Caki2 (cell line): ENCODE measurements at regions not wholly inside any gene's neighbourhood (a gene's known extent, or its start where the extent isn't known, plus 50 kb on each side); places are given as distances from the start of the nearest gene placed in this dataset.
"Not testable (repeated sequence)": the region's sequence is repeated elsewhere in the genome, so short reads cannot be mapped to it uniquely, and the experiment has no call there.

Experiments used
- DNase-seq: peaks from one replicate; pipeline ENCODE4 v3.0.0-alpha.2; 2015; ENCODE audit warnings: low read depth
- in situ Hi-C: cut with HindIII; loops from 2 replicates; pipeline ENCODE4 v1.10.0; 2016; ENCODE audit warnings: low sequenced_read_pairs, low pct_unique_long_range_greater_than_20kb, mixed read lengths

GRCh38 chr18:1075876-1076275 lies 171.2 kb downstream of the ADCYAP1 start:
- in situ Hi-C loops, result no loop called here
- DNase-seq, result no peak

- in situ Hi-C loops, result no loop called here
- DNase-seq, result no peak
Observed at GRCh38 chr18:1078301-1078700, 173.6 kb downstream of the ADCYAP1 start.

DNA sequence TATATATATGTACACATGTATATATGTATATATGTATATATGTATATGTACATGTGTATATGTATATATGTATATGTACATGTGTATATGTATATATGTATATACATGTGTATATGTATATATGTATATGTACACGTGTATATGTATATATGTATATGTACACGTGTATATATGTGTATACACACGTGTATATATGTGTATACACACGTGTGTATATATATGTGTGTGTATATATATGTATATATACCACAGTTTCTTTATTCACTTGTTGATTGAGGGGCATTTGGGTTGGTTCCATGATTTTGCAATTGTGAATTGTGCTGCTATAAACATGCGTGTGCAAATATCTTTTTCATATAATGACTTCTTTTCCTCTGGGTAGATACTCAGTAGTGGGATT lies 179.0 kb downstream of the ADCYAP1 start:
- in situ Hi-C loops, DNase-seq: not testable (repeated sequence)

DNA sequence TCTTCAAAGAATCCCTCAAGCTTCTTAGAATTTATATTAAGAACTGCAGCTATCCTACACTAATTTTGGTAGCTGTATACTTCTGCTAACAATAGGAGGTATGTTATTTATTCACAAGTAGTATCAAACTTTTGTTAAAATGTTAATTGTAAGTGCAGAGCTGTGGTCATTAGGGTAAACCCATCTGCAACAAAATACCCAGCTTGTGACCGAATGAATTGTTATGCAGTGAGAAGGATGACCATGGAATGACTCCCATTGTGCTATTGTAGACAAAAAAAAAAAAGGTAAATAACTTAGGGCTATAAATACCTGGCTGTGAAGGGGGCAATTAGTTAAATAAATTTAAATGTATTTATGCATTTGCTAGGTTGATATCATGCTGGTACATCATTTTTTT lies 186.1 kb downstream of the ADCYAP1 start:
- DNase-seq, result no peak
- in situ Hi-C loops, result no loop called here

DNA sequence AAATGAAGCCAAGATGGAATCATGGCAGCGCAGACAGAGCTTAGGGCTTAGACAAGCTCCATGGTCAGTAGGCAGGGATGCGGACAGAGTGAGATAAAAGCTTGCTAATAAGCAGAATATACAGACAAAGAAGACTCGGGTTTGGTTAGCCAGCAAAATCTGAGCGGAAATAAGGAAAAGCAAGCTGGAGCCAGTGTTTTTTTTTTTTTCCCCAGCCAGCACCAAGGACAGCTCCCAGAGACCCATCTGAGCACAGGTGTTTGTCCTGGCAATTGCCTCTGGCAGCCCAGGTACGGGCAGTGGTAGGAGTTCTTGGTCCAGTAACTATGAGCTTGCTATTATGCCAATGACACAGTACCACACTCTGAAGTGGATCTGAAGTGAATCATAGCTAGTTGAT lies 187.6 kb downstream of the ADCYAP1 start:
- peak; percentile 27 for DNase-seq
- in situ Hi-C loops, result no loop called here

DNA sequence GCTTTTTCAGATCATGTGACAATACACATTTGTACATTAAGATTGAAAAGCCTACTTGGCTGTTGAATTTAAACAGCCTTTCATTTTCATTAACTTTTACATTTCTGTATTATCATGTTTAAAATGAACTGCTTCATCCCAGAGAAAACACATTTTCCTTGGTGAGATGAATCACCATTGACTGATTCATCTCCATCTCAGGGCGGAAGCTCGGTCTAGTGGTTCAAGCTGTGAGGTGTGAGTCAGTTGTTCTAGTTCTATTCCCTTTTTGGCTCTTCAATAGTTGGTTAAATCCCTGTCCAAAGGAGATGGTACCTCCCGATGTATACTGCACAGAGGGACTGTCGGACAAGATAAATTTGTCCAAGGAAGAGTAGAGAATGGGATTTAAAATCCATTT lies 189.7 kb downstream of the ADCYAP1 start:
- peak; percentile 25 for DNase-seq
- in situ Hi-C loops, result no loop called here

DNA sequence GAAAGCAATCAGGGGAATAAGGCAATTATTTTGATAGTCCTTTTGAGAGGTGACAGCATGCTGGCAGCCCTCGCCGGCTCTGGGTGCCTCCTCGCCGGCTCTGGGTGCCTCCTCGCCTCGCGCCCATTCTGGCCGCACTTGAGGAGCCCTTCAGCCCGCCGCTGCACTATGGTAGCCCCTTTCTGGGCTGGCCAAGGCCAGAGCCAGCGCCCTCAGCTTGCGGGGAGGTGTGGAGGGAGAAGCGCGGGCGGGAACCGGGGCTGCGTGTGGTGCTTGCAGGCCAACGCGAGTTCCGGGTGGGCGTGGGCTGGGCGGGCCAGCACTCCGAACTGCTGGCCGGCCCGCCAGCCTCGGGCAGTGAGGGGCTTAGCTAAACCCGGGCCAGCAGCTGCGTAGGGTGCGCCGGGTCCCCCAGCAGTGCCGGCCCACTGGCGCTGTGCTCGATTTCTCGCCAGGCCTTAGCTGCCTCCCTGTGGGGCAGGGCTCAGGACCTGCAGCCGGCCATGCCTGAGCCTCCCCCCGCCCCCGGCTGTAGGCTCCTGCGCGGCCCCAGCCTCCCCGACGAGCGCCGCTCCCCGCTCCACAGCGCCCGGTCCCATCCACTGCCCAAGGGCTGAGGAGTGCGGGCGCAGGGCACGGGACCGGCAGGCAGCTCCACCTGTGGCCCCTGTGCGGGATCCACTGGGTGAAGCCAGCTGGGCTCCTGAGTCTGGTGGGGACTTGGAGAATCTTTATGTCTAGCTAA lies 193.5 kb downstream of the ADCYAP1 start:
- in situ Hi-C loops, DNase-seq: not testable (repeated sequence)

- in situ Hi-C loops, result no loop called here
- DNase-seq, result no peak
Observed at GRCh38 chr18:1102848-1103247, 198.2 kb downstream of the ADCYAP1 start.

DNA sequence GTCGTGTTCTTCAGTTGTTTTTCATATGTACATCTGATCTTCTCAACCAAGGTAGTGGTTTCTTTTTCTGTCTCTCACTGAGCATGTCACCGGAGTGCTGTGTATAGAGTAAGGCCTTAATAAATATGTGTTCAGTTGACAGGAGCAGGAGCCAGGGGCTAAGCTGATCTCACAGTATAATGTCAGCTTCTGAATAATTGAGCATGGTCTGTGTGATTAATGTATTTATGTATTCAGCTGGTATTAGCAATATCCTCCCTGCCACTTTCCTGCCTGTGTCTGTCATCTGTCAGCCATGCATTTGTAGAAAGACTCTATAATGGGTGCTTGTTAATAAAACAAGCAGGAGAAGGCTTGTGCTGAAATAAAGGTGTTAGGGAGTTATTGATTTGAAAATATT lies 198.9 kb downstream of the ADCYAP1 start:
- no peak for DNase-seq
- in situ Hi-C loops, result no loop called here

DNA sequence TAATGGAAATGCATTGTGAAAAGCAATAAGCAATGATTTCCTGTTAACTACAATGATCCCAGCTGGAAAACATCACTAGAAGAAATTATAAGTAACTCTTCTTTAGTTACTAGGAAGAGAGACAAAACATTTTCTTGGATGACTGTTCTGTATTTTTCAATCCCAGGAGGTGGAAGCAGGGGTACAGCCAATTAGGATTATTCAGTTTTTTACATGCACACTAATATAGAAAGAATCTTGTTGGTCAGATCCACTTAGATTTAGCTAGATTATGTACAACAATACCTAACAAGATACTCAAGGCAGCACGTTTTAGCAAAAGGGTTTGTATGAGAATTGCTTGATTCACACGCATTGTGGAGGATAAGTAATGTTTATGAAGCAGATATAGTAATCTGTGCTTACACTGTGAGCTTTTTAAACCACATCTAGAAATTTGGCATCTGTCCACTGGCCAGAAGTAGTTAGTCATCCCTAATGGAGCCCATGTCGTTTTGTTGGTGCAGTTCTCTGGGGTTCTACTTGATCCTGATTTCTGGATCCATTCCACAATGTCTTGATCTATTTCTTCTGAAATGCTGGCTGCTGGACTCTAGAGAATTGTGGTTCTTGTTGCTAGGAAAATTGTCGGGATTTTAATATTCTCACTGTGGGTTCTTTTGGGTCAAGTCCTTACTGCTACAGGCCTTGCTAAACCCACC lies 199.7 kb downstream of the ADCYAP1 start:
- no peak for DNase-seq
- in situ Hi-C loops, result no loop called here

- DNase-seq, result no peak
- in situ Hi-C loops, result no loop called here
Observed at GRCh38 chr18:1124495-1124894, 219.8 kb downstream of the ADCYAP1 start.

- in situ Hi-C loops, result no loop called here
- DNase-seq, result no peak
Observed at GRCh38 chr18:1133541-1133940, 228.9 kb downstream of the ADCYAP1 start.

GRCh38 chr18:1147730-1148129 lies 243.1 kb downstream of the ADCYAP1 start:
- in situ Hi-C loops, result no loop called here
- no peak for DNase-seq

DNA sequence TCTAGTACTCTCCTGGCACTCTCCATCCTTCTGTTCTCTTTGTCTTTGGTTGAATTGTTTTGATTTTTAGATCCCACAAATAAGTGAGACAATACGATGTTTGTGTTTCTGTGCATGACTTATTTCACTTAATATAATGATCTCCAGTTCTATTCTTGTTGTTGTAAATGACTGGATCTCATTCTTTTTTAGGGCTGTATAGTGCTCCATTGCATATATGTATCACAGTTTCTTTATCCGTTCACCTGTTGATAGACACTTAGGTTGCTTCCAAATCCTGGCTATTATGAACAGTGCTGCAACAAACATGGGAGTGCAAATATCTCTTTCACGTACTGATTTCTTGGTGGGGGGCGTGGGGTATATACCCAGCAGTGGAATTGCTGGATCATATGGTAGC lies 245.0 kb downstream of the ADCYAP1 start:
- no peak for DNase-seq
- in situ Hi-C loops, result no loop called here

DNA sequence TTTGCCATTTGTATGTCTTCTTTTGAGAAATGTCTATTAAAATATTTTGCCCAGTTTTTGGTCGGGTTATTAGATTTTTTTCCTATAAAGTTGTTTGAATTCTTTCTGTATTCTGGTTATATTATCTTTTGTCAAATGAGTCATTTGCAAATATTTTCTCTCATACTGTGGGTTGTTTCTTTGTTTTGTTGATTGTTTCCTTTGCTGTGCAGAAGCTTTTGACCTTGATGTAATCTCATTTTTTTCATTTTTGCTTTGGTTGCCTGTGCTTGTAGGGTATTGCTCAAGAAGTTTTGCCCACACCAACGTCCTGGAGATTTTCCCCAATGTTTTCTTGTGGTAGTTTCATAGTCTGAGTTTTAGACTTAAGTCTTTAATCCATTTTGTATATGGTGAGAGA lies 245.7 kb downstream of the ADCYAP1 start:
- DNase-seq, result no peak
- in situ Hi-C loops, result no loop called here

DNA sequence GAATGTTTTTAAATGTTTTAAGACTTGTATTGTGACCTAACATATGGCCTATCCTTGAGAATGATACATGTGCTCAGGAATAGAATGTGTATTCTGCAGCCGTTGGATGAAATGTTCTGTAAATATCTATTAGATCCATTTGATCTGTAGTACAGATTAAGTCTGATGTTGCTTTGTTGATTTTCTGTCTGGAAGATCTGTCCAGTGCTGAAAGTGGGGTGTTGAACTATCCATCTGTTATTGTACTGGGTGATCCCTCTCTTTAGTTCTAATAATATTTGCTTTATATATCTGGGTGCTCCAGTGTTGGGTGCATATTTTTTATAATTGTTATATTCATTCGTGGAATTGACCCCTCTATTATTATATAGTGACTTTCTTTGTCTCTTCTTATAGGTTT lies 248.3 kb downstream of the ADCYAP1 start:
- in situ Hi-C loops, DNase-seq: not testable (repeated sequence)

GRCh38 chr18:1173593-1173992 lies 268.9 kb downstream of the ADCYAP1 start:
- DNase-seq, result no peak
- in situ Hi-C loops, result no loop called here

DNA sequence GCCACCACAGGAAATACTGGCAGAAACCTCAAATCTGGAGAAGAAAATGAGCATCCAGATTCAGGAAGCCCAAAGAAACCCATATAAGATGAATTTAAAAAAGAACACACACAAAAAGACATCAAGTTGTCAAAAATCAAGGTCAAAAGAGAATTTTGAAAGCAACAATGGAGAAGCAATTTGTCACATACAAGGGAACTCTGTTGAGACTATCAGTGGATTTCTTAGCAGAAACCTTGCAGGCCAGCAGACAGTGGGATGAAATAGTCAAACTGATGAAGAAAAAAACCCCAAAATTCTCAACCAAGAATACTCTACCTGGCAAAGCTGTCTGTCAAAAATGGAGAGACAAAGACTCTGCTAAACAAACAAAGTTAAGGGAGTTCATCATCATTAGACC lies 272.6 kb downstream of the ADCYAP1 start:
- in situ Hi-C loops, result no loop called here
- DNase-seq, result no peak

GRCh38 chr18:1191341-1191740 lies 286.7 kb downstream of the ADCYAP1 start:
- DNase-seq, result no peak
- in situ Hi-C loops, result no loop called here

- in situ Hi-C loops, result no loop called here
- no peak for DNase-seq
Observed at GRCh38 chr18:1213126-1213525, 308.5 kb downstream of the ADCYAP1 start.
